Upper lobe of right lung (tissue), 1 donor: ENCODE measurements at regions not wholly inside any gene's neighbourhood (a gene's known extent, or its start where the extent isn't known, plus 50 kb on each side); places are given as distances from the start of the nearest gene placed in this dataset.

Experiments
- ATAC-seq: fragments of 200-7000 bp; cut with Tn5 transposase; one replicate; pipeline ENCODE4 v1.9.1; 2020; ENCODE audit warnings: mild to moderate bottlenecking, moderate library complexity
- DNase-seq: peaks from one replicate; pipeline ENCODE4 v3.0.0-alpha.2; 2020
- H3K27ac ChIP-seq: fragments of 200-600 bp; one replicate; pipeline ENCODE4 v1.8.0; 2022
- H3K27me3 ChIP-seq: fragments of 200-600 bp; one replicate; pipeline ENCODE4 v1.8.0; 2022; ENCODE audit warnings: mild to moderate bottlenecking
- H3K36me3 ChIP-seq: fragments of 200-600 bp; one replicate; pipeline ENCODE4 v1.8.0; 2022
- H3K4me1 ChIP-seq: fragments of 200-600 bp; one replicate; pipeline ENCODE4 v1.8.0; 2022
- H3K4me3 ChIP-seq: fragments of 200-600 bp; one replicate; pipeline ENCODE4 v1.8.0; 2022; ENCODE audit warnings: mild to moderate bottlenecking
- H3K9me3 ChIP-seq: fragments of 200-600 bp; one replicate; pipeline ENCODE4 v1.8.0; 2022
- intact Hi-C: fragments of 100-400 bp; cut with DNase I; formaldehyde crosslinking; loops from one replicate; pipeline ENCODE4 v1.11.0; 2022
- TF ChIP-seq, protein P1 (sequence below): fragments of 200-600 bp; IDR thresholded peaks from one replicate; pipeline ENCODE4 v1.8.0; 2022; ENCODE audit warnings: antibody characterized with exemption
- donor health status: DM: no; HTN: yes; CAD: no; lungs with severe emphysema.

DNA sequence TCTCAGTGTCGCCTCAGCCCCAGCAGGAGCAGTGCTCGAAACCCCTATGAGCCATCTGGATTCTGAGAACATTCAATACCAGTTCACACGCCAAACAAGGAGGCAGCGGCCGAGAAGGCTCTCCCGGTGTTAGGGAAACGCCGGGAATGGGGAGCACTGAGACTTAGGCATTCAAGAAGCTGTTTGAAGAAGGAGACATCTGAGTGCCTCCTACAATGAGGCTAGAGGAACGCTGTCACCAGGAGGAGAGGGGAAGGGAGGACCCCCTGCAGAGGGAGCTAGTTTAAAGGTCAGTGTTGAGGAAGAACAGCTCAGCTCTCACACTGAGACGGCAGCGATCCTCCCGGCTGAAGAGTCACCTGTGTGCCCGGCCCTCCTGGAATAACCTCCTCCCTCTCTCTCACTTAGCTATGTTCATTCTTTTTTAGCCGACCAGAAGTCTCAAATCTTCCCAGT is 69.9 kb downstream of the SERPINA3 start:
- Histone ChIP-seq H3K4me1 (no peaks in the 10 kb centered on the region), H3K36me3 (no peaks in the 10 kb centered on the region), H3K27me3 (peaks cover 11% of the 10 kb centered on the region), H3K9me3 (no peaks in the 10 kb centered on the region), H3K4me3 (no peak overlapping the region), H3K27ac (no peak overlapping the region)
- TF ChIP-seq, protein P1, sequence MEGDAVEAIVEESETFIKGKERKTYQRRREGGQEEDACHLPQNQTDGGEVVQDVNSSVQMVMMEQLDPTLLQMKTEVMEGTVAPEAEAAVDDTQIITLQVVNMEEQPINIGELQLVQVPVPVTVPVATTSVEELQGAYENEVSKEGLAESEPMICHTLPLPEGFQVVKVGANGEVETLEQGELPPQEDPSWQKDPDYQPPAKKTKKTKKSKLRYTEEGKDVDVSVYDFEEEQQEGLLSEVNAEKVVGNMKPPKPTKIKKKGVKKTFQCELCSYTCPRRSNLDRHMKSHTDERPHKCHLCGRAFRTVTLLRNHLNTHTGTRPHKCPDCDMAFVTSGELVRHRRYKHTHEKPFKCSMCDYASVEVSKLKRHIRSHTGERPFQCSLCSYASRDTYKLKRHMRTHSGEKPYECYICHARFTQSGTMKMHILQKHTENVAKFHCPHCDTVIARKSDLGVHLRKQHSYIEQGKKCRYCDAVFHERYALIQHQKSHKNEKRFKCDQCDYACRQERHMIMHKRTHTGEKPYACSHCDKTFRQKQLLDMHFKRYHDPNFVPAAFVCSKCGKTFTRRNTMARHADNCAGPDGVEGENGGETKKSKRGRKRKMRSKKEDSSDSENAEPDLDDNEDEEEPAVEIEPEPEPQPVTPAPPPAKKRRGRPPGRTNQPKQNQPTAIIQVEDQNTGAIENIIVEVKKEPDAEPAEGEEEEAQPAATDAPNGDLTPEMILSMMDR = no peak
- intact Hi-C loops = no loop called here
- peak; percentile 40 for DNase-seq
- ATAC-seq = no peak

GRCh38 chr14:94681300-94682060 is 69.3 kb downstream of the SERPINA3 start:
- peak; percentile 56 for DNase-seq
- TF ChIP-seq, protein P1 = peak; percentile 27
- intact Hi-C loops = no loop called here
- no peaks in the 10 kb centered on the region for H3K4me1 ChIP-seq
- peak; percentile 7 for ATAC-seq
- peaks cover 11% of the 10 kb centered on the region for H3K27me3 ChIP-seq
- H3K27ac ChIP-seq = no peak overlapping the region
- no peaks in the 10 kb centered on the region for H3K36me3 ChIP-seq
- no peak overlapping the region for H3K4me3 ChIP-seq
- H3K9me3 ChIP-seq = no peaks in the 10 kb centered on the region

DNA sequence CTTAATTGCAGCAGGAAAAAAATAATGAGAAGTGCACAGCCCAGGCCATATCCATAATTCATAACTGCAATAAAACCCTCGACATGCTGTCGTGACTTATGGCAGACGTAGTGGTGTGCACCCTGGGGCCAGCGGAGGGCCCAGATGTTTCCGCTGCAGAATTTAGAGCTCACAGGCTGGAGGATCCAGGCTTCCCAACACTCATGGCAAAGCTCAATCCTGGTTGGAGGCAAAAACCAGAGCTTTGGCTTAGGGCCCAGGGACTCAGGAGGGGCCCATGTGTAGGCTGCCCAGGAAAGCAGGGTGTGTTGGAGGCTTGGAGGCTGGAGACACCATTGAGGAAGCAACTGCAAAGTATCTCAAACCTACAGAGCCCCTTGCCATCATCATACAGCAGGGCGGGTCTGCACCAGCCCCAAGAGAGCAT is 68.7 kb downstream of the SERPINA3 start:
- Histone ChIP-seq H3K27ac (no peak overlapping the region), H3K27me3 (peaks cover 16% of the 10 kb centered on the region), H3K4me1 (no peaks in the 10 kb centered on the region), H3K9me3 (no peaks in the 10 kb centered on the region), H3K36me3 (no peaks in the 10 kb centered on the region), H3K4me3 (no peak overlapping the region)
- TF ChIP-seq, protein P1 = no peak
- intact Hi-C loops = no loop called here
- ATAC-seq (no peak), DNase-seq (peak; percentile 28)

DNA sequence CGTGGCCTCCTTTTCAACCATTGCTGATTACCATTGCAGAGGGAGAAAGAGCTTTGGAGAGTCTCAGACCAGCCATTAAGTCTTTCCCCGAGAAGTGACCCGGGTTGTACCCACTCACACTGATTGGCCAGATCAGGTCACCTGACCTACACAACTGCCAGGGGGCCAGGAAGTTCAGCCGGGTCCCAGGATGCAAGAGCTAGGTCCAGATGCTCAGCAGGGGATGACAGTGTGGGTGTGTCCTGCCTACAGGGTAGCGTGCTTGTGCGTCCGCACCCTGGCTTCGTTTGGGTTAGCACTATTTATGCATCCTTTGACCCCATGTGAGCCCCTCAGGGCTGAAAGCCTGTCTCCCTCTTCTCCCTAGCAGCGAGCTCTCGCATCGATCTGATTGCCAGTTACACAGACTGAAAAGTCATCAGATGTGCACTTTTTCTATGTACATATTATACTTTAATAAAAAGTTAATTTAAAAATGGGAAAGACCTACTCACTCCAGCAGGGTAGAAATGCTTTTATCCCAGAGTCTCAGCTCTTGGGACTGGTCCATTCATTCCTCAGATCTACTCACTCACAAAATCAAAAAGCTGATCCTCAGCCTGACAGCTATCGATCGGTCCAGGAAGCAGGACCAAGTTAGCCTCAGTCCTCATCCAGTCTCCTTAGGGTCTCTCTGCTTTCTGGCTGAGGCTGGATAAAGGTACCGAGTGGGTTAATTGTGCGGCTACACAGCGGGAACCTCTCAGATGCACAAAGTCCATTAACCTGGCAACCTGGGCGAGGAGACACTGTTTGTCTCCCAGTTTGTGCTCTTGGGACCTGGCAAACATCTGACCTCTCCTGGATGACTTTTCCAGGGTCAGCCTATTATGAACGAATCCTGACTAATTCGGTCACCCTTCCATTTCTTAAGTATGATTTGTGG is 68.0 kb downstream of the SERPINA3 start:
- H3K36me3 ChIP-seq = no peaks in the 10 kb centered on the region
- TF ChIP-seq, protein P1 = no peak
- ATAC-seq = no peak
- H3K27ac ChIP-seq = no peak overlapping the region
- peaks cover 16% of the 10 kb centered on the region for H3K27me3 ChIP-seq
- intact Hi-C loops = no loop called here
- H3K4me3 ChIP-seq = no peak overlapping the region
- H3K9me3 ChIP-seq = no peaks in the 10 kb centered on the region
- peak; percentile 46 for DNase-seq
- no peaks in the 10 kb centered on the region for H3K4me1 ChIP-seq

DNA sequence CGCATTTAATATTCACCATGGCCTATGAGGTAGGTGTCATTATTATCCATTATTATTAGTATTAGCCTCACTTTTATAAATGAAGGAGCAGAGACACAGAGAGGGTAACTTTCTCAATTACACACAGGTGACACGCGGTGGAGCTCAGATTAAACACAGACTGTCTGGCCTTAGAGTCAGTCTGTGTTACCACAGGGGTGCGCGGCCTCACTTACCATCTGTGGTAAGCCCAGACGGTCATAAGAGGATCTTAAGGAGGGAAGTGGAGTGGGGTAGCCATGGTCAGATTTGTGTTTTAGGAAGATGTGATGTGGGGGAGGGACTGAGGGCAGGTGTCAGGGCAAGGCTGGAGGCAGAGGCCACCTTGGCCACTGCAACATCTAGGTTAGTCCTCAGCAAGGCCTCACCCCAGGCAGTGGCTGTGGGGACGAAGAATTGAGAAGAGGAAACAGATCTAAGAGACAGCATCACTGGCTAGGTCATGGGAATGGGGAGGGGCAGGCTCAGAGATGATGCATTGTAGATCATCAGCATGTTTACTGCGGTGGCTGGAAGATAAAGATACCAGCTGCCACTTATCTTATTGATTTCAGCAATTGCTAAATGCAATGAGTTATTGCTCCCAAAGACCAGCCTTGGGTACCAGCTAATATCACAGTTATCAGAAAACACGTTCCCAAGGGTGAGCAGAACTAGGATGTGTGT is 67.1 kb downstream of the SERPINA3 start:
- no peak for ATAC-seq
- Histone ChIP-seq H3K4me3 (no peak overlapping the region), H3K4me1 (no peaks in the 10 kb centered on the region), H3K27ac (no peak overlapping the region), H3K36me3 (no peaks in the 10 kb centered on the region), H3K27me3 (peaks cover 16% of the 10 kb centered on the region), H3K9me3 (no peaks in the 10 kb centered on the region)
- intact Hi-C loops = no loop called here
- TF ChIP-seq, protein P1 = no peak
- peak; percentile 13 for DNase-seq
